ENCODE measurements at regions not wholly inside any gene's neighbourhood (a gene's known extent, or its start where the extent isn't known, plus 50 kb on each side); places are given as distances from the start of the nearest gene placed in this dataset.

- TF ChIP-seq CXXC5 (CRISPR knock-in tag; IDR thresholded peaks at IDR 0.05), result no peak
- no peak for TF ChIP-seq ZNF318 (IDR thresholded peaks at IDR 0.05; ENCODE audit: borderline replicate concordance in 1 of 2, low read depth in 1 of 2)
- no peak for TF ChIP-seq BCLAF1 (IDR thresholded peaks at IDR 0.05; ENCODE audit: borderline replicate concordance in 1 of 2, control insufficient read depth in 1 of 2, low read depth in 2 of 2, low read length in 1 of 2)
These were observed 401.8 kb upstream of the RPS6KA3 start (continued) for GRCh38 chrX:20668550-20668949.

All from K562 (cell line).